OCI-LY1 (cell line): ENCODE measurements at regions not wholly inside any gene's neighbourhood (a gene's known extent, or its start where the extent isn't known, plus 50 kb on each side); places are given as distances from the start of the nearest gene placed in this dataset.

Experiments used
- H2AFZ ChIP-seq: fragments of 200-600 bp; sonication (generic), shearing (Covaris generic); 2 replicates; pipeline ENCODE4 v1.6.0; 2014; ENCODE audit warnings: antibody characterized with exemption, mild to moderate bottlenecking, low read length
- H3F3A ChIP-seq: fragments of 200-600 bp; sonication (generic), shearing (Covaris generic); 2 replicates; pipeline ENCODE4 v1.6.0; 2014; ENCODE audit warnings: mild to moderate bottlenecking, antibody characterized with exemption, low read length, moderate library complexity; ENCODE audit not compliant: insufficient read depth
- H3K27ac ChIP-seq: fragments of 200-600 bp; sonication (generic); 2 replicates; pipeline ENCODE4 v1.5.1; 2014; ENCODE audit warnings: low read length, mixed run types, mild to moderate bottlenecking, low read depth; ENCODE audit not compliant: poor library complexity, severe bottlenecking
- H3K27me3 ChIP-seq: fragments of 200-600 bp; sonication (generic); 2 replicates; pipeline ENCODE4 v1.6.0; 2014; ENCODE audit warnings: antibody characterized with exemption, mild to moderate bottlenecking, low read length, moderate library complexity; ENCODE audit not compliant: insufficient read depth
- H3K36me3 ChIP-seq: fragments of 200-600 bp; sonication (generic); 2 replicates; pipeline ENCODE4 v1.6.1; 2014; ENCODE audit warnings: mild to moderate bottlenecking, antibody characterized with exemption, low read length, moderate library complexity, mixed read lengths; ENCODE audit not compliant: insufficient read depth
- H3K4me1 ChIP-seq: fragments of 200-600 bp; sonication (generic); 2 replicates; pipeline ENCODE4 v1.5.1; 2014; ENCODE audit warnings: mild to moderate bottlenecking, low read length, moderate library complexity; ENCODE audit not compliant: insufficient read depth, severe bottlenecking
- H3K4me2 ChIP-seq: fragments of 200-600 bp; sonication (generic), shearing (Covaris generic); 2 replicates; pipeline ENCODE4 v1.6.1; 2014; ENCODE audit warnings: low read length
- H3K4me3 ChIP-seq: fragments of 200-600 bp; sonication (generic); 2 replicates; pipeline ENCODE4 v1.5.1; 2014; ENCODE audit warnings: low read length, low read depth, mild to moderate bottlenecking, mixed read lengths; ENCODE audit not compliant: poor library complexity, severe bottlenecking
- H3K79me2 ChIP-seq: fragments of 200-600 bp; shearing (Covaris generic); 2 replicates; pipeline ENCODE4 v1.6.1; 2016; ENCODE audit warnings: mixed run types, low read length, mixed read lengths; ENCODE audit not compliant: insufficient read depth
- H3K9ac ChIP-seq: fragments of 200-600 bp; sonication (generic), shearing (Covaris generic); 2 replicates; pipeline ENCODE4 v1.6.1; 2014; ENCODE audit warnings: mild to moderate bottlenecking, low read length, mixed read lengths
- H3K9me2 ChIP-seq: fragments of 200-600 bp; sonication (generic), shearing (Covaris generic); 2 replicates; pipeline ENCODE4 v1.6.1; 2014; ENCODE audit warnings: low read depth, mild to moderate bottlenecking, low read length, mixed read lengths
- H3K9me3 ChIP-seq: fragments of 200-600 bp; shearing (Covaris generic); 2 replicates; pipeline ENCODE4 v1.6.1; 2014; ENCODE audit warnings: low read length, mixed read lengths
- H4K20me1 ChIP-seq: fragments of 200-600 bp; sonication (generic), shearing (Covaris generic); 2 replicates; pipeline ENCODE4 v1.6.0; 2016; ENCODE audit warnings: mild to moderate bottlenecking, low read length; ENCODE audit not compliant: insufficient read depth
- EZH2 ChIP-seq: fragments of 200-600 bp; sonication (generic), shearing (Covaris generic); IDR thresholded peaks from 2 replicates; pipeline ENCODE4 v1.8.0; 2017; ENCODE audit warnings: borderline replicate concordance, mixed run types, mild to moderate bottlenecking, antibody characterized with exemption, low read length, moderate library complexity, mixed read lengths
- TF ChIP-seq, protein P1 (sequence below): fragments of 200-600 bp; sonication (generic), shearing (Covaris generic); IDR thresholded peaks from 2 replicates; pipeline ENCODE4 v1.5.1; 2017; ENCODE audit warnings: mild to moderate bottlenecking, antibody characterized with exemption, low read length, moderate library complexity, mixed read lengths

GRCh38 chr14:26204366-26204727 lies 393.5 kb downstream of the NOVA1 start:
- H4K20me1 ChIP-seq = no peaks in the 10 kb centered on the region
- H3K4me3 ChIP-seq = no peak overlapping the region

DNA sequence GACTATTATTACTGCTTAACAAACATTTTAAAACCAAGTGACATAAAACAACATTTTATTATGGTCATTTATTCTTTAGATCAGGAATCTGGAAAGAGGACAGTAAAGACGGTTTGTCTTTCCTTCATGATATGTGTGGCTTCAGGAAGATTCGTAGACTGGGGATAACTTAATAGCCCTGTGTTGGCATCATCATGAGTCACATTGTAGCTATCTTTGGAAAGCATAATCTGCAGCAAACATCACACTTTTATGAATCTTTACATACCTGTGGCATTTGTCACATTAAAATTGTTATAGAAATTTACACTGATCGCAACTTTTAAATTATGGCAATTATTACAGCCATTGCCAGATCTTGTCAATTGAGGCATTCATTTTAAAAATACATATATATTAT lies 397.1 kb downstream of the NOVA1 start:
- H3K79me2 ChIP-seq = no peaks in the 10 kb centered on the region
- H3K9me3 ChIP-seq = no peaks in the 10 kb centered on the region
- H4K20me1 ChIP-seq = no peaks in the 10 kb centered on the region
- no peak overlapping the region for H2AFZ ChIP-seq
- no peak overlapping the region for H3K27ac ChIP-seq
- no peaks in the 10 kb centered on the region for H3K36me3 ChIP-seq
- H3F3A ChIP-seq = no peaks in the 10 kb centered on the region
- no peak for TF ChIP-seq EZH2
- TF ChIP-seq, protein P1, sequence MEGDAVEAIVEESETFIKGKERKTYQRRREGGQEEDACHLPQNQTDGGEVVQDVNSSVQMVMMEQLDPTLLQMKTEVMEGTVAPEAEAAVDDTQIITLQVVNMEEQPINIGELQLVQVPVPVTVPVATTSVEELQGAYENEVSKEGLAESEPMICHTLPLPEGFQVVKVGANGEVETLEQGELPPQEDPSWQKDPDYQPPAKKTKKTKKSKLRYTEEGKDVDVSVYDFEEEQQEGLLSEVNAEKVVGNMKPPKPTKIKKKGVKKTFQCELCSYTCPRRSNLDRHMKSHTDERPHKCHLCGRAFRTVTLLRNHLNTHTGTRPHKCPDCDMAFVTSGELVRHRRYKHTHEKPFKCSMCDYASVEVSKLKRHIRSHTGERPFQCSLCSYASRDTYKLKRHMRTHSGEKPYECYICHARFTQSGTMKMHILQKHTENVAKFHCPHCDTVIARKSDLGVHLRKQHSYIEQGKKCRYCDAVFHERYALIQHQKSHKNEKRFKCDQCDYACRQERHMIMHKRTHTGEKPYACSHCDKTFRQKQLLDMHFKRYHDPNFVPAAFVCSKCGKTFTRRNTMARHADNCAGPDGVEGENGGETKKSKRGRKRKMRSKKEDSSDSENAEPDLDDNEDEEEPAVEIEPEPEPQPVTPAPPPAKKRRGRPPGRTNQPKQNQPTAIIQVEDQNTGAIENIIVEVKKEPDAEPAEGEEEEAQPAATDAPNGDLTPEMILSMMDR = no peak
- H3K9me2 ChIP-seq = no peaks in the 10 kb centered on the region
- H3K27me3 ChIP-seq = no peaks in the 10 kb centered on the region
- no peak overlapping the region for H3K4me3 ChIP-seq
- no peak overlapping the region for H3K9ac ChIP-seq
- H3K4me1 ChIP-seq = no peaks in the 10 kb centered on the region
- no peak overlapping the region for H3K4me2 ChIP-seq

More at GRCh38 chr14:26204366-26204727, 393.5 kb downstream of the NOVA1 start:
- Histone ChIP-seq H3K4me1 (no peaks in the 10 kb centered on the region), H3K79me2 (no peaks in the 10 kb centered on the region), H2AFZ (no peak overlapping the region), H3K36me3 (no peaks in the 10 kb centered on the region), H3K9ac (no peak overlapping the region), H3K27ac (no peak overlapping the region), H3K27me3 (no peaks in the 10 kb centered on the region), H3F3A (no peaks in the 10 kb centered on the region), H3K9me3 (no peaks in the 10 kb centered on the region), H3K9me2 (no peaks in the 10 kb centered on the region), H3K4me2 (no peak overlapping the region)
- TF ChIP-seq, protein P1 = no peak
- no peak for TF ChIP-seq EZH2

GRCh38 chr14:26199590-26200370 lies 398.1 kb downstream of the NOVA1 start:
- Histone ChIP-seq H3K4me2 (no peak overlapping the region), H3K9ac (no peak overlapping the region), H4K20me1 (no peaks in the 10 kb centered on the region)

More at GRCh38 chr14:26199590-26200370, 398.1 kb downstream of the NOVA1 start:
- Histone ChIP-seq H3K27me3 (no peaks in the 10 kb centered on the region), H3K9me3 (no peaks in the 10 kb centered on the region), H2AFZ (no peak overlapping the region), H3K27ac (no peak overlapping the region), H3K9me2 (no peaks in the 10 kb centered on the region), H3K79me2 (no peaks in the 10 kb centered on the region), H3K4me1 (no peaks in the 10 kb centered on the region), H3F3A (no peaks in the 10 kb centered on the region), H3K36me3 (no peaks in the 10 kb centered on the region), H3K4me3 (no peak overlapping the region)
- TF ChIP-seq, protein P1 = no peak
- no peak for TF ChIP-seq EZH2
